ENCODE measurements at regions not wholly inside any gene's neighbourhood (a gene's known extent, or its start where the extent isn't known, plus 50 kb on each side); places are given as distances from the start of the nearest gene placed in this dataset.

GRCh38 chr2:226431288-226431948 lies 368.2 kb downstream of the IRS1 start:
- no peak for DNase-seq (ENCODE audit: low spot score)

GRCh38 chr2:226429476-226429875 lies 370.1 kb downstream of the IRS1 start:
- no peak for DNase-seq (ENCODE audit: low spot score)

GRCh38 chr2:226427538-226428307 lies 371.9 kb downstream of the IRS1 start:
- no peak for DNase-seq (ENCODE audit: low spot score)

- no peak for DNase-seq (ENCODE audit: low spot score)
Measured at GRCh38 chr2:226426292-226426736, 373.3 kb downstream of the IRS1 start.

GRCh38 chr2:226424971-226425370 lies 374.6 kb downstream of the IRS1 start:
- no peak for DNase-seq (ENCODE audit: low spot score)

GRCh38 chr2:226423498-226423960 lies 376.1 kb downstream of the IRS1 start:
- DNase-seq (ENCODE audit: low spot score) = no peak

- DNase-seq (ENCODE audit: low spot score) = no peak
Measured at GRCh38 chr2:226420646-226421045, 379.0 kb downstream of the IRS1 start.

- DNase-seq (ENCODE audit: low spot score) = no peak
Measured at GRCh38 chr2:226418521-226418920, 381.1 kb downstream of the IRS1 start.

- DNase-seq (ENCODE audit: low spot score) = no peak
Measured at GRCh38 chr2:226414335-226414734, 385.3 kb downstream of the IRS1 start.

- no peak for DNase-seq (ENCODE audit: low spot score)
Measured at GRCh38 chr2:226413498-226414130, 386.0 kb downstream of the IRS1 start.

GRCh38 chr2:226411727-226412360 lies 387.8 kb downstream of the IRS1 start:
- no peak for DNase-seq (ENCODE audit: low spot score)

GRCh38 chr2:226411205-226411604 lies 388.4 kb downstream of the IRS1 start:
- no peak for DNase-seq (ENCODE audit: low spot score)

GRCh38 chr2:226410247-226410835 lies 389.3 kb downstream of the IRS1 start:
- no peak for DNase-seq (ENCODE audit: low spot score)

GRCh38 chr2:226409134-226409533 lies 390.5 kb downstream of the IRS1 start:
- DNase-seq (ENCODE audit: low spot score) = no peak

GRCh38 chr2:226408141-226408540 lies 391.5 kb downstream of the IRS1 start:
- DNase-seq (ENCODE audit: low spot score) = no peak

- DNase-seq (ENCODE audit: low spot score) = no peak
Measured at GRCh38 chr2:226407135-226407534, 392.5 kb downstream of the IRS1 start.

- no peak for DNase-seq (ENCODE audit: low spot score)
Measured at GRCh38 chr2:226405465-226405864, 394.2 kb downstream of the IRS1 start.

GRCh38 chr2:226403369-226403768 lies 396.3 kb downstream of the IRS1 start:
- no peak for DNase-seq (ENCODE audit: low spot score)

- DNase-seq (ENCODE audit: low spot score) = no peak
Measured at GRCh38 chr2:226399006-226399405, 400.6 kb downstream of the IRS1 start.

- no peak for DNase-seq (ENCODE audit: low spot score)
Measured at GRCh38 chr2:226398580-226398979, 401.0 kb downstream of the IRS1 start.

GRCh38 chr2:226396541-226396940 lies 403.1 kb downstream of the IRS1 start:
- DNase-seq (ENCODE audit: low spot score) = no peak

- DNase-seq (ENCODE audit: low spot score) = no peak
Measured at GRCh38 chr2:226387499-226387942, 412.1 kb downstream of the IRS1 start.

Data from cerebellar cortex (tissue), 1 donor.